HG03439 (cell line): ENCODE measurements at regions not wholly inside any gene's neighbourhood (a gene's known extent, or its start where the extent isn't known, plus 50 kb on each side); places are given as distances from the start of the nearest gene placed in this dataset.

Experiments
- ATAC-seq: cut with Tn5 transposase; IDR thresholded peaks from one replicate; pipeline ENCODE4 v1.9.1; 2021; ENCODE audit warnings: mild to moderate bottlenecking, moderate library complexity; ENCODE audit not compliant: unreplicated experiment

DNA sequence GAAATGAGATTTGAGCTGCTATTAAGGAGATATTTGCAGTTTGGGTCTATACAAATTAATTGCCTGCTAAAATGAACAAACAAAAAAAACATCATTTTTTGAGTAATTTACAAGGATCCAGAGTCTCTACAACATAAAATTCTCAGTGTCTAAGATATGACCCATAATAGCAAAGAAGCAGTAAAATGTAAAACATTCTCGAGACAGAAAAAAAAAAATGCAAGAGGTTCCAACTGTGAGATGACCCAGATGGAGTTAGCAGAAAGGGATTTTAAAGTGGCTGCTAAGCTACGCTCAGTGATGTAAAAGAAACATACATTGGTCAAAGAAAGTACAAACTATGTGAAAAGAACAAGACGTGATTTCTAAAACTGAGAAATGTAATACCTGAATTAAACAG, 471.0 kb downstream of the SH2D4B start:
- no peak for ATAC-seq

DNA sequence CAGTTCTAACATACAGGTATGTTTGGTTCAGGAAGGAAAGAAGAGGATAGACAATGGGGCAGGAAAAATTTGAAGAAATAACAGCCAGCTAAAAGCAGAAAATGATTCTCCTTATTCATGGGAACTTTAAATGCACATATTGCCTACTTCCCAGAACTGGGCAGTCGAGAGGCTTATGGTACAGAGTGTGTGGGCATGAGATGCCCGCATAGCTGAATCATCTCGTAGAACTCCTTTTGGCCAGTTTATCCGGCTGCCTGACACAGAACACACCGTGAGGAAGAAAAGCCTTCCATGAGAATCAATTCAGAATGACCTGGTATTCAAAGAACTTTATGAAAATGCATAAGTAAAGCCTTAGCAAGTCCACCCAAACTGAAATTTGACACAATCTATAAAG, 471.6 kb downstream of the SH2D4B start:
- ATAC-seq = no peak

DNA sequence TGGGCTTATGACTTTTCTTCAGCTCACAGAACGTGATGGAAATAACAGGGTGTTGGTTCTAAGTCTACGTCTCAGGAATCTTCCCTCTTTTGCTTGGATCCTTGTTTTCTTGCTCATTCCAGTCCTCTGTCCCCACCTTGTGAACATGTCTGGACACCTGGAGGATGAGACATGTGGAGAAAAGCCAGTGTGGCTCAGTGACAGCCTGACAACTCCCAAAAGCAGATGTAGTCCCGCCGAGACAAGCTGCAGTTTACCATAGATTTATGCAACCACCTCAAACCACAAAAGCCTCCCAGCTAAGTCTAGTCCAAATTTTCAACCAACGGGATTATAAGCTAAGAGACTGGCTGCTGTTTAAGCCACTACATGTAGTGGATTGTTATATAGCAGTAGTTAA, 476.1 kb downstream of the SH2D4B start:
- no peak for ATAC-seq

DNA sequence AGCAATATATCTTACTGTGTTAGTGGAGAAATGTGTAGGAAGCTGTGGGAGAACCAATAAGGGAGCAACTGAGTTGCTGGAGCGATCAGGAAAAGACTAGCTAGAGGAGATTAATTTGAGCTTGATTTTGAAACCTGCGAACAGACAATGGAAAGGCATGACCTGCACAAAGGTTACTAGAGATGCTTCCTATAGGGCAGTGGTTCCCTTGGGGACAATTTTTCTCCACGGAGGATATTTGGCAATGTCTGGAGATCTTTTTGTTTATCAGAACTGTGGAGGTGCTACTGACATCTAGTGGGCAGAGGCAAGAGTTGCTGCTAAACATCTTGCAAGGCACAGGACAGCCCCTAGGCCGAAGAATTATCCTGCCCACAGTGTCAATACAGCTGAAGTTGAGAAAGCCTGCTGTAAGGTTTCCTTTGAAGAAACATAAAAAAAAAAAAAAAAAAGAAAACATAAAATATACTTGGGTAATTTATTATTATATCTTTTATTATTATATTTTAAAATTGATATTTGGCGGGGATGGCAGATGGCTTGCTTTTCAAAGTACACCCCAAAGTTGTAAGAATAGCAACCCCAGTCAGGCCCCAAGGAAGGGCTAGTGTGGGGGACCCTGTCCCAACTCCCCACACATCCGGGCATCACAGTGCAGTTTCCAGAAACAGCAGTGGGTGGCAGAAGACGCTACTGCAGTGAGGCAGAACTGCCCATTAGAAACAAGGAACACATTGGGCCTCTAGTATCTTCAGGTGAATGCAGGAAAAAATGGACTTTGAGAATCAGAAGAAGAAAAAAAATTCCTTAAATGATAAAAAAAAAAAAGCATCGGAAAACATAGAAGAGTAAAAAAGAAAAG, 481.6 kb downstream of the SH2D4B start:
- peak; percentile 76 for ATAC-seq

DNA sequence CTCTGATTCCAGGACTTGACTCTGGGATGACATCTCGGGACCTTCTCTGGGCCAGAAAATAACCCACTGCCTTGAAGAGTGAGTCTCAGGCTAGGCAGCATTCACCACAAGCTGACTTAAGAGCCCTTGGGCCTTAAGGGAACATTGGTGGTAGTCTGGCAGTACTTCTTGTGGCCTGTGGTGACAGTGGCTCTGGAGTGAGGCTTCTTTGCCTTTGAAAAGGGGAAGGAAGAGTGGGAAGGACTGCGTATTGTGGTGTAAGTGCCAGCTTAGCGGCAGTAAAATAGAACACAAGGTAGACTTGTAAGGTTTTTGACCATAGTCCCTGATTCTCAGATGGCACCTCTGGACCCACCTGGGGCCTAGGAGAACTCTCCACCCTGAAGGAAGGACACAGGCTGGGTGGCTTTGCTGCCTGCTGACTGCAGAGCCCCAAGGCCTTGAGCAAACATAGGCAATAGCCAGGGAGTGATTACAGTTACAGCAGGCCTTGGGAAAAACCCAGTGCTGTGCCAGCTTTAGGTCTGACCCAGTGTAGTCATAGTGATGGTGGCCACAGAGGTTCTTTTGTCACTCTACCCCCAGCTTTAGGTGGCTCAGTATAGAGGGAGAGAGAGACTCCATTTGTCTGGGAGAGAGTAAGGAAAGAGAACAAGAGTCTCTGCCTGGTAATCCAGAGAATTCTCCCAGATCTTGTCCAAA, 483.9 kb downstream of the SH2D4B start:
- no peak for ATAC-seq

DNA sequence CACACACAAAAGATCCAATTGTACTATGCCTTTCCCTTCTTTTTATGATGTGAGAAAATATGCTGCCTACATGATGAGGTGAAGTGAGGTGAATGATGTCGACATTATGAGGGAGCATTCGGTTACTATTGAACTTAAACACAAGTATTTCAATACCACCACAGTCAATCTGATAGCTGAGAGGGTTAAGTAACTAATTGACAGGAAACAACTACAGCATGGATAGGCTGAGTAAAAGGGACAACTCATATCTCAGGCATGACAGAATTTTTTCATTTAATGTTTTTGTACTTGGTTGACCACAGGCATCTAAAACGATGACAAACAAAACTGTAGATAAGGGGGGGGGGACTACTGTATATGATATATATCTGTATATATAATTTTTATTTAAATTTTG, 488.9 kb downstream of the SH2D4B start:
- ATAC-seq = no peak

DNA sequence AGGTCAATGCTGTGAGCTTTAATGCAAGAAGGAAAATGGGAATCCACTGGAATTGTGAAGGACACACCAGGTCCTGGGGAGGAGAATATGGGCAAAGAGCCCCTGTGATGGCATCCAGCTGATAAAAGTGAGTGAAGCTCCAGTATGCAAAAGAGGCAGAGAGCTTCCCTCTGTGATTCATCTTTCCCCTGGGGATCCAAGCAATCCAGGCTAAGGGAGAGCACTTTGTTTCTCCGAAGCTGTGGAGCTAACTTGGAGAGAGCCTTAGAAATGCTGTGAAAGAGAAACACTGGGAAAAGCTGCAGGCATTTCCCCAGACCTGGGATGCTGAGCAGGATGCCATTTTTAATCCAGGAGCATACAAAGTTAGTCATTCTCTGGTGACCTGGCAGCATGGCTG, 489.5 kb downstream of the SH2D4B start:
- ATAC-seq = no peak

DNA sequence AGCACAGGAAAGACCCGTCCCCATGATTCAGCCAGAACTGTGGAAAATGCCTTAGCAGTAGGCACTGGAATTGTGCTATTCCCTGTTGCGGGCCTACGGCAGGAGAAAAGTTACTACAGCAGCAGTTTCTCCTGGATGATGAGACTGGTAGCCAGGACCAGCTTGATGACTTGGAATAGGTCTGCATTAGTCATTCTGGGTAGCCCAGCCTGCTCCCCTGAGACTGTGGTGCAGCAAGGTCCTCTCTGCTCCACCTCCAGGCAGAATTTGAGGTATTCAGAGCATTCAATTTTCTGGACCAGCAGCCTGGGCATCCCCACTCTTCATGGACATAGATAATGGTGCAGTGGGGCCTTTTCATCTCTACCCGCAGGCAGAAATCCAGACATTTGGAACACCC, 490.0 kb downstream of the SH2D4B start:
- ATAC-seq = no peak

DNA sequence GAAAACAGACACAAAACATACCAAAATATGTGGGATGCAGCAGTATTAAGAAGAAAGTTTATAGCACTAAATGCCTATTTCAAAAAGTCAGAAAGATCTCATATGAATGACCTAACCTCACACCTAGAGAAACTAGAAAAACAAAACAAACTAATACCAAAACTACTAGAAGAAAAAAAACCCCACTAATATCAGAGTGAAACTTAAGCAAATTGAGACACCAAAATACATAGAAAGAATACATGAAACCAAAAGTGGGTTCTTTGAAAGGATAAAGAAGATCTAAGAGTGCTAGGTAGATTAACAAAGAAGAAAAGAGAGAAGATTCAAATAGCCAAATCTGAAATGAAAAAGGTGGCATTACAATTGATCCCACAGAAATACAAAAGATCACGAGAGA, 494.1 kb downstream of the SH2D4B start:
- ATAC-seq = peak; percentile 85

DNA sequence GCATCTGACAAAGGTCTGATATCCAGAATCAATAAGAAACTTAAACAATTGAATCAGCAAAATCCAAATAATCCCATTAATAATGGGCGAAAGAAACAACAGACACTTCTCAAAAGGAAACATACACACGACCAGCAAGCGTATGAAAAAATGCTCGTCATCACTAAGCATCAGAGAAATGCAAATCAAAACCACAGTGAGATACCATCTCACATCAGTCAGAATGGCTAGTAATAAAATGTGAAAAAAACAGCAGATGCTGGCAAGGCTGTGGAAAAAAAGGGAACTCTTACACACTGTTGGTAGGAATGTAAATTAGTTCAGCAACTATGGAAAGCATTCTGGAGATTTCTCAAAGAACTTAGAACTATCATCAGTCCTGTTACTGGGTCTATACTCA, 496.7 kb downstream of the SH2D4B start:
- ATAC-seq = no peak

DNA sequence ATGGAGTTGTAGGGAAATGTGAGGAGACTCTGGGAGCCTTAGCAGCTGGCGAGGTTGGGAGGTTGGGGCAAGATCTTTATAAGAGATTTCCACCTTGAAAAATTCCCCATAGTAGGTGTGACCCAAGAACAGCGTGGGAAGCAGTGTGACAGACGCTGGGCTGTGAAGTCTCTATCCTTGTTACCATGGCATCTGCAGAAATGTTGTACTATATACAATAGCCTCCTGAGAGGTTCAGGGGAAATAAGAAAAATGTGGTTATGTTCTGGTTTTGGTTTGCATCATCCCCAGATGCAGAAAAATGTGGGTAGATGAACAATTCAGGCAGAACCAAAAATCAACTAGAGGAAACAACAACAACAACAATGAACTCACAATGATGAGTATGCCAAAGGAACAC, 498.6 kb downstream of the SH2D4B start:
- peak; percentile 80 for ATAC-seq

DNA sequence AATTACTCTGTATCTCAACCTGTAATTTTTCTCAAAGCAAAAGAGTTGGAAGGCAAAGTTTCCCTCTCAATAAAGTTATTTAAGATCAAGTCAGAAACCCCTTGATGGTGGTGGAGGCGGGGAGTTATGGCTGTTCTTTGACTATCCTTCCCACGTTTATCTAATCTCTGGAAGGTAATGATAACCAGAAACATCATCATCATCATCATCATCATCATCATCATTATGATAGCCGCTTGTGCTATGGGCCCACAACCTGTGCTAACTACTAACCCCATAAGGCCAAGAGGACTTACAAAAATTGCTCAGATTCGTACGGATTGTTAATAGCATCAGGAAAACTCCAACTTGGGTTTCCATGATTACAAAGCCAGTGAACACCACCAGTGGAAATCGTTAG, 502.3 kb downstream of the SH2D4B start:
- ATAC-seq = no peak

DNA sequence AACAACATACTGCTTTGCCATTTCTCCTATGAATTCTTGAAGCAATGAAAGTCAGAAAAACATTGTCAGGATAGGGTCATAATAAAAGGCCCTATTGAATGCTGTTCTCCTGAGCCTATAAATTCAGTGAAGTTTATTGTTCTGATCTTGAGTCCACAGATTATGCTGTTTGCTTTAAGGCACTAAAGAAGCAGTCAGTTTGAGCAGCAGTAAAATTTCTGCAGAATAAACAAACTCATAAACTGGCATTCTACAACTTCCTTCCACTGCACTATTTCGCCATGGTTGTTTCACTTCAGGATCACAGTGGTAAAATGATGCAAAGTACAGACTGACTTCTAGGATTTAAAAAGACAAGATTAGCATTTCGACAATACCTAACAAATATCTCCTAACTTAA, 503.2 kb downstream of the SH2D4B start:
- ATAC-seq = no peak

DNA sequence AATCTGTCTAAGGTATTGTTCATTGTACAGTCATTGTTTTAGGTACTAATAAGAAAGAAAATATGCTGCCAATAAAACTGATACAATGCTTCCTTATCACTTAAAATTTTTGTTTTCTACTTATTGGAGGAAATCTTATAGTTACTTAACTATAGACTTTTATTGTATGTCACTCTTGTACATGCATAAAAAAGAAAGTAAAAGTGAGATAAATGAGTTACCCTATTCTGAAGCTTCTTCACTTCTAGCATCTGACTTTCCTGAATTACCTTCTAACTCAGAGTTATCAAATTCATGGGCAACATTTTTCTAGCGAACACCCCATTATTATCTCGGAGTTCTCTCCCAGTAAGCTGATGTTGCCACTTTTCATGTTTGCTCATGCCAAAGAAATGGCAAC, 504.9 kb downstream of the SH2D4B start:
- ATAC-seq = no peak

DNA sequence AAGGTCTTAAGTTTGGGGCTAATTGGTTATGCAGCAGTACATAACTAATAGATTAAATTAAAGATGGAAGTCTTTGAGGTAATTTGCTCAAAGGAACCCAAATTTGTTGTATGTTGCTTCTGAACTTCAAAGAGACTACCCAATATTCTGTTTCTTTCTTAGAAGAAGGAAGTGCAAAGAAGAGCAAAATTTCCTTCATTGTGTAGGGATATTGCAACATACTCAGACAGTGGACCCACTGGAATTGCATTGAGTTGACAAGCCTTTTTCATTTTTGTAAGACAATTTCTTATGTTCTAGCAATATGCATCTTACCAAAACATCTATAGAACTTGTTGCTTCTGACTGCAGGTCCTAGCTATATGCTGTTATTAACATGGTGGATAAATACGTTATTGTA, 527.8 kb downstream of the SH2D4B start:
- no peak for ATAC-seq

DNA sequence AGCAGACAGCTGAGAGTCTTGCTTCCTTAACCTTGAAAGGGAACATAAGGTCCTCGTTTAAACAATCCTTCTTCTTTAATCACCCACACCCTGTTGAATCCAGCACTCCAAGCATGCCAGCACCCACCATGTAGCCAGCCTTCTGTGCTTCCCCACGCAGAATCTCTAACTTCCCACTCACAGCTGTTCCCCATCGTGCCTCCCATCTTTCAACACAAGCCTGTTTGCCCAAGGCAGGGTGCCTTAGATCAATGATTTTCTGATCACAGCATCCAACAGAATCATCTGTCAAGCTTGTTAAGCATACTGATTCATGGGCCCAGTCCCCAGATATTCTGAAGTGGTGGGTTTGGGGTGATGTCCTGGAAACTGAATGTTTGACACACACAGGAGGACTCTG, 530.8 kb downstream of the SH2D4B start:
- no peak for ATAC-seq

DNA sequence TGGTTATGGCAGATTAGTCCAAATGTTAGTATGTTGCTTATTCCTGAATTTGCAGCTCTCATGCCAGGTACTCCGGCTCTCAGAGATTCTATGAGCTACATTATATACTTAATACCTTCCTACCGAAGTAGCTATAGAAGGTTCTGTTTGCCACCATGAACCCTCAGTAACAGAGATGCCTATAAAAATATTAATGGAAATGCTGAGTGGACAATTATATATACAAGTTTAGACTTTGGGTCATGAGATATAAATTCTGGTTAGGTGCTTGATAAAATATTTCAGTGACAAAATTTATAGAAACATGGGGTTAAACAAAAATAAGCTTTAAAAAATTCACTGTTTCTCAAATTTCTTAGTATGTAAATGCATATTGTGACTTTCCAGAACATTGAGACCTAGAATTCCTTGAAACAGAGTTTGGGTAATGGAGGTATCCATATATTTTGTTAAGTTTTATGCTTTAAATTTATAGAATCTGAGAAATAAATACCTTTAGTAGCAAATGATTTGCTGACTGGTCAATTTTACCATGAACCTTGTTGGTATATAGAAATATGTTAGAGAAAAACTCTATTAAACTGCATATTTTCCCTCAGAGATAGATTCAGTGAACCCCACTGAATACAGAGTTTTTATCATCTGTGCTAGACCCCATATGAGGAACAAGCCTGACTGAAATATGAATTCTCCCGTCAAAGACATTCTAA, 533.5 kb downstream of the SH2D4B start:
- ATAC-seq = no peak

DNA sequence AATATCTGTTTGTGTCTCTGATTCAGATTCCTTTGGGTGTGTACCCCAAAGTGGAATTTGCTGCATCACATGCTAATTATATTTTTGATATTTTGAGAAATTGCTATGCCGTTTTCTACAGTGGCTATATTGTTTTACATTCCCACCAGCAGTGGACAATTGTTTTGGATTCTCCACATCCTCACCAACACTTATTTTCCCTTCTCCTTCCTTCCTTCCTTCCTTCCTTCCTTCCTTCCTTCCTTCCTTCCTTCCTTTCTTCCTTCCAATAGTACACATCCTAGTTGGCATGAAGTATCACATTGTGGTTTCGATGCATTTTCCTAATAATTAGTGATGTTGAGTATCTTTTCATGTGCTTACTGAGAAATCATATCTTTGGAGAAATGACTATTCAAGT, 535.5 kb downstream of the SH2D4B start:
- ATAC-seq = no peak

DNA sequence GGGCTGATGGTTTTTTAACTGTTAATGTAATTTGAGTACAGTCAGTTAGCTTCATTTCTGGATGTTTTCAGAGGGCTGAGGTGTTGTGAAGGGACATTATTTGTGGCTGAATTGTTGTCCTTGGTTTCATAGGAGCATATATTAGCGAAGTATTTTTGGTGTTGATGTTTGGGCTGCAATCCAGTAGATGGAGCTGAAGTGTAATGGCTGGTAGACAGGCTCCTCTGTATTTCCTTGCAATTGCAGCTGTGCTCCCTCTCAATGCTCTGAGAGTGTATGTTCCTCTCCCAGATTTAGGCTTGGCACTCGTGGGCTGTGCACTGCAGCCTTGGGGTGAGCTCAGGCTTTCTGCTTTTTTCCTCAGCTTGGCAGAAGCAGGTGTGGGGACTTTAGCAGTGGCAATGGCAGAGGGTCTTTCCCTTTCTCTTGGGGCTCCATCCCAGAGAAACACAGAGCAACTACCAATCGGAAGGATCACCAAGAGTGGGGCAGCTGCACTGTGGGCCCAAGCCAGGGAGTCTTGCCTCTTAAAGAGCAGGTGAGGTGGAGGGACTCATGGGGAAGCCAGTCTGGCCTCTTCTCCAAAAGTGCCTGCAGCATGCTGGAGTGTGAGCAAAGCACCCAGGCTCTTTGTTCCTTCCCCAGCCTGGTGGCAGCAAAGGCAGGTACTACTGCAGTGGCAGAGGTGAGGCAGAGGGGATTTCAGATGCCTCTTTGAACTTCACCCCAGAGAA, 544.4 kb downstream of the SH2D4B start:
- no peak for ATAC-seq

DNA sequence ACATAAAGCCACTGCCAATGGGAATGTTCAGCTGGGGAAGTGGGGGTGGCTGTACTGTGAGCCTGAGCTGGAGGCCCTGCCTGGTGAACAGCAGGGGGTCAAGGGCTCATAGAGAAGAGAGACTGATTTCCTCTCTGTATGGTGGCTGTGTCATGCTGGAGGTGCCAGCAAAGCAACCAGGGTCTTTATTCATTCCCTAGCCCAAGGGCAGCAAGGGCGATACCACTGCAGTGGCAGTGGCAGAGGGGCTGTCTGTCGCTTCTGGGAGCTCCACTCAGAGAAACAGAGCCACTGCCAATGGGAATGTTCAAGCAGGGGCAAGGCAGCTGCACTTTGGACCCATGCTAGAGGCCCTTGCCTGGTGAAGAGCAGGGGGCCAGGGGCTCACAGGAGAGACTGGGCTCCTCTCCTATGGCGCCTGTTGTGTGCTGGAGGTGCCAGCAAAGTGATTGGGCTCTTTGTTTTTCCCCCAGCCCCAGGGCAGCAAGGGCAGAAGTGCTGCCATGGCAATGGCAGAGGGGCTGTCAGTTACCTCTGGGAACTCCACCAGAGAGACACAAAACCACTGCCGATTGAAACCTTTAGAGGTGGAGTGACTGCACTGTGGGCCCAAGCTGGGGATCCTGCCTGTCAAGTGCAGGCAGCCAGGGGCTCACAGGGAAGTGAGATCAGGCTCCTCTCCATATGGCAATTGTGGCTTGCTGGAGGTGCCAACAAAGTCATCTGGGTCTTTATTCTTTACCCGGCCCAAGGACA, 545.1 kb downstream of the SH2D4B start:
- no peak for ATAC-seq
